HG02981 (cell line): ENCODE measurements at regions not wholly inside any gene's neighbourhood (a gene's known extent, or its start where the extent isn't known, plus 50 kb on each side); places are given as distances from the start of the nearest gene placed in this dataset.
"Not testable (repeated sequence)": the region's sequence is repeated elsewhere in the genome, so short reads cannot be mapped to it uniquely, and the experiment has no call there.

Experiments
- ATAC-seq: cut with Tn5 transposase; IDR thresholded peaks from one replicate; pipeline ENCODE4 v1.9.1; 2021; ENCODE audit warnings: mild to moderate bottlenecking, moderate library complexity; ENCODE audit not compliant: unreplicated experiment

DNA sequence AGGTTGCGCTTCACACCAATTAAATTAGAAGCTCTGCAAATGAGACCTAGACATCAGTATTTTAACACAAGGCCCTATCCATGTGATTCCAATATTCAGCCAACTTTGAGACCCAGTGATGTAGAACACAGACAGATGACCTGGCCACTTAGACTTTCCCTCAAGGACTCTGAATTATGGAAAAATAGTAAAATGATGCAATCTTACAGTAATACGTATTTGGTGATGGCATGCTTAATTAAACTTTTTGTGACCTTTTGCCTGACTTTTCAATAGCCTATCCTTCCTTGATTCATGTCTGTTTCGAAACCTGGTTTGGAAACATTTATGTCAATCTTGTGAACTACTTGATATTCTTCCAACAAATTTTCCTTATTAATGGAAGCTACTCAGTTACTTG, 521.2 kb downstream of the KCNA4 start:
- ATAC-seq, result no peak

DNA sequence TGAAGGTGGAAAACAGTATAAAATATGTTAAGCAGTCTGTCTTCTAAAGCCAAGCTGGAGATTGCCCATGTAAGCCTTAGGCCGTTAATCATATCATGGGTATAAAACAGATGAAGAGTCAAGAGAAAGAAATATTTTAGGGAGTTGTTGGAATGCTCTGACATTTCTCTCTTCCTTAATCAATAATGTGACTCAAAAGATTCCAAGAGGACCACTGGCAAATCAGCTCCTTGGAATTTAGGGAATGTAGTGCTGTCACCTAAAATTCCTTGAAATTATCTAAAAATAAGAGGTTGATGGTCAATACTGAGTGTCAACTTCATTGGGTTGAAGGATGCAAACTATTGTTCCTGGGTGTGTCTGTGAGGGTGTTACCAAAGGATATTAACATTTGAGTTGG, 525.9 kb downstream of the KCNA4 start:
- no peak for ATAC-seq

DNA sequence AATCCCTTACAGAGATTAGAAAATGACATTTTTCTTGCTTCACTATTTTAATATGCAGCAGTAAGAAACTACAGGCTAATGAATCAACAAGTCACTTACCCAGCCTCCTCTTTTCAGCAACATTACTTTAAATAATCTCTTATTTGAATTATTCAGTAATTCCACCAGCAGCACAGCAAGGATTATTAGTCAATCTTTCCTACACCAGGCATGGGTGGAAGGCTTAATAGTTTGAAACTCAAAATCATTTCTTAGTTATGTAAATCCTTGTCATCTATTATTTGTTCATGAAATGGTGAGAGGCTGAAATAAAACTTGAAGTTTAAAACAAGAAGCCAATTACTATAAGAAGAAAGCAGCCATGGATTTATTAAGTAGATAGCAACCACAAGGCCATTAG, 530.5 kb downstream of the KCNA4 start:
- no peak for ATAC-seq

DNA sequence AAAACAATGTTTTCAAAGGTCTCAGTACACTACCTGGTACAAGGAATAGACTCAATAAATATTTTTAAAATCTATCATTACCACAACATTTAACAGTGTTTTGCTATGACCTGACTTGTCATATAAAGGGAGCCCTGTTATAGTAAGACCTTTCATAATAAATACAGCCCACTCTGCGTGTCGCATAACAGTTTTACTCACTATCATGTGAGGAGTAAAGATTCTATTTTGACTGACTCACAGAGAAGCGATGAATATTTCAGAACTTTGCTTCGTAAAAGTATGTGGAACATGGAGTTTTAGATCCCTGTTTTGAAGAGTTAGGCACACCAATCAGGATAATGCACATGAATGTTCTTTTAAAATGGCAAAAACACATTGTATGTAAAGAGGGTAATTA, 531.2 kb downstream of the KCNA4 start:
- ATAC-seq, result no peak

DNA sequence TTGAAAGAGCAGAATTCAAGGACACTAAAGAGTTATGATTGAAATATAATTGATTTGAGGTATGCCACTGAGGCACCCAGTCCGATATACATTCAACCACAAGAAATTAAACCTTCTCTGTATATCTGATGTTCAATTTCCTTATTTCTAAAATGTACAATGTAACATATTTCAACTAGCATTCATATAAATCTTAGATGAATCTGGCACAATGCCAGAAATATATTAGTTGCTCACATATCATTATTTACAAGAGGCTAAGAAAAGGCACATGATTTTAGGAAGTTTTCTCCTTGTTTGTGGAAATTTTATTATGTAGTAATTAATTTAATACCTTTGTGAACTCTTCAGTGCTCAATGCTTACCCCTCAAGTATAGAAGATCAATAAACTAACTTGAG, 532.3 kb downstream of the KCNA4 start:
- no peak for ATAC-seq

DNA sequence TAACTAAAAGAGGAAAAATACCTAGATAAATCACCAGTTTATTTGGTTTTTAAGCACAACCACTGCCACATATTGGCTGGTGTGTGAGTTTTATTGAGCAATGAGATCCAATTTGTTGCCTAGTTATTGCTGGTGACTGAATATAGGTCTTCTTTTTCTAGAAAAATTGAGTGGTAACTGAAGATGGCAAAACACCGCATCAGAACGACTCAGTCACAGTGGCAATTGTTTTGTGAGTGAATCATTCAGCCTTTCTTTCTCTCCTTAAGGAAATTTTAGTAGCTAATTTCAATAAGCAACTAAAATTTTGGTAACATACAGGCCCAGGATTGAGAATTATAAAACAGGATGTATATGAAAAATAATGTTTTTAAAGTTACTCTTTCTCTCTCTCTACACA, 533.0 kb downstream of the KCNA4 start:
- ATAC-seq, result no peak

DNA sequence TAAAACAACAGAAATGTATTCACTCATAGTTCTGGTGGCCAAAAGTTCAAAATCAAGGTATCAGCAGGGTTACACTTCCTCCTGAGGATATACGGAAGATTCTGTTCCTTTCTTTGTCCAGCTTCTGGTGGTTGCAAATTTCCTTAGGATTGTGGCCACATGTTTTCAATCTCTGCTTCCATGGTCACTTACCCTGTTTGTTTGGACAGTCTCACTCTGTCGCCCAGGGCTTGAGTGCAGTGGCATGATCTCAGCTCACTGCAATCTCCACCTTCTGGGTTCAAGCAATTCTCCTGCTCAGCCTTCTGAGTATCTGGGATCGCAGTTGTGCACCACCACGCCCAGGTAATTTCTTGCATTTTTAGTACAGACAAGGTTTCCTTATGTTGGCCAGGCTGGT, 534.3 kb downstream of the KCNA4 start:
- no peak for ATAC-seq

DNA sequence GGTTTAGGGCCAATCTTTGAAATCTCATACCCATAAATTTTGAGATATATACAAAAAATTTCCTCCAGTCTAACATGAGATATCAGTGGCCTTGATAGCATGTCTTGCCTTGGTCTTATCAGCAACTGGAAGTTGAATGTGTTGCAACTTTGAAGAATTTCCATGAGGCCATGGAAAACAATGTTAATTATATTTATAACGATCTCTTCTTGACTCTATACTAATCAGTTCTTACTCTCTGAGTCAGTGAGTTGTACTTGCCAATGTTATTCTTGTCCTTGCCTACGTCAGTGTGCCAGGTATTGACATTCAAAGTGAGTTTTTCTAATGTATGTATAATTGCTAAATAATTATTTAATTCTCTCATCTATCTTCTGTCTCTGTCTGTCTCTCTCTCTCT, 535.1 kb downstream of the KCNA4 start:
- no peak for ATAC-seq

DNA sequence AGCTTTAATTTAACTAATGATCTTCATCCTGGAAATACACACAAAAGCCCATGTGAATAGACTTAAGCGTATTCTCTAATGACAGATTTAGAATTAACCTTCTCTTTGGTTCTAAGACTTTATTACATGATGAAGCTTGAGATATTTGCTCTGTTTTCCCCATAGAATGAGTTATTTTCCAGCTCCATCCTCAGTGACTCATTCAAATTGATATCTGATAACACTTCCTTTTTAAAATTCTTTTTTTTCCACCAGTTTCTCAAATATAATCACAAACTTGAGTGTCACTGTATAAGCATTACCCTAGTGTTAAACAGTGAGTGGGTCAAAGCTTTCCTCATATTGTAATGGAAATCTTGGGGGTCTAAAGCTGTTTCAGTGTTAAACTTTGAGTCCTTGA, 535.8 kb downstream of the KCNA4 start:
- no peak for ATAC-seq

DNA sequence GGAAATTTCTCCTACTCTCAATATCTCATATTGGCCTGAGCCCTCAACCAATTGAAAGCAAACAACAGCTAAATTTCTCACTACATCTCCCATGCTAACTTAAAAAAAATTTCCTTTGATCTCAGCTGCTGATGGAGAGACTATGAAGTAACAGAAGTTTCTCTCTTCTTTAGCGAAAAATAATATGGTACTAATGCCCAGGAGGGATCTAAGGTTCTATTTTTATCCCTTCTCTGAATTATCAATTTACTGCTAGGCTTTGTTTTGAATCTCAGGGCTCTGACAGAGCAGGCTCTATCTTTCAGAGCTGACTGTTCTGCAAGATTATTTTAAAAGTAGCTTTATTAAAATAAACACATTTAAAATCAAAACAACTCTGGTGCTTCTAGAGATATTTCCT, 558.6 kb downstream of the KCNA4 start:
- ATAC-seq, result no peak

DNA sequence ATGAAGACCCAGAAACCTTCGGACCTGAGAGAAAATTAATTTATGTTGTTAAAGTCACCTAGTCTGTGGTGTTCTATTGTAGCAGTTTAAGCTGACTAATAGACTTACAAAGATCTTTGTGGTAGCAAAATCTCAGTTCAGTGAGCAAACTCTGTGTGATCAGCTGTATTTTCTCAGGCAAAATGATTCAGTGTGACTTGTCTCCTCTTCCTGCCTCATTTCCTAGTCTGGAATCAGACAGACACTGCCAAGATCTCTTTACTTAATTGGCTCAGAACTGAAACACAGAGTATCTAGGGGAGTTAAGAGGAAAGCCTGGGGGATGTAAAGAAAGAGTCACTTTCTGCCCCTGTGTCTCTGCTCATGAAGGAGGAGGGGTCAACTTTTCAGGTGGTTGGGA, 564.7 kb downstream of the KCNA4 start:
- no peak for ATAC-seq

DNA sequence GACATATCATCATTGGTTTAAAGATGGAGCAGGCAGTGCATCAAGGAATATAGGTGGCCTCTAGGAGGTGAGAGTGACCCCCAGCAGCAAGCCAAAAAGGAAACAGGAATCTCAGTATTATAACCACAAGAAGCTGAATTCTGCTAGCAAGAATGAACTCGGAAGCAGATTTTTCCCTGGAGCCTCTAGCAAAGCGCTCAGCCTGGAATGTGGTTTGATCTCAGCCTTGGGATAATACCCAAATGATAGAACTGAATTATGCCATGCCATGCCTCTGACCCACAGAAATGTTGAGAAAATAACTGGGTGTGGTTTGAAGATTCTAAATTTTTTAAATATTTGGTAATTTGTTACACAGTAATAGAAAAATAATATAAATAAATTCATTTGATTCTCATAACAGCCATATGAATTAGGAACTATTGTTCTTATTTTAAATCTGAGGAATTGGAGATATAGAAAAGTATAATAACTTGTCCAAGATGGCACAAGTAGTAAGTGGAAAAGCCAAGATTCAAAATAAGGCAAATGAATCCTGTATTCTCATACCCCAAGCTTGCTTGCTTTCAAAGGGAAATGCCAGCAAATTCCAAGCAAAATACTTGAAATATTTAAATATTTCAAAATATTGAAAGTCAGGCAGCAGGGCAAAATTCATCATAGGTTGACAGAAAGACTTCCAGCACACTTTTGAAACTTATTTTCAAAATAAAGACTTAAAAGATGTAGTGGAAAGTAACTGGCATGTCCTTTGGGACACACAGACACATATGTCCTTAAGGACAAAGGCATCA, 567.4 kb downstream of the KCNA4 start:
- no peak for ATAC-seq

DNA sequence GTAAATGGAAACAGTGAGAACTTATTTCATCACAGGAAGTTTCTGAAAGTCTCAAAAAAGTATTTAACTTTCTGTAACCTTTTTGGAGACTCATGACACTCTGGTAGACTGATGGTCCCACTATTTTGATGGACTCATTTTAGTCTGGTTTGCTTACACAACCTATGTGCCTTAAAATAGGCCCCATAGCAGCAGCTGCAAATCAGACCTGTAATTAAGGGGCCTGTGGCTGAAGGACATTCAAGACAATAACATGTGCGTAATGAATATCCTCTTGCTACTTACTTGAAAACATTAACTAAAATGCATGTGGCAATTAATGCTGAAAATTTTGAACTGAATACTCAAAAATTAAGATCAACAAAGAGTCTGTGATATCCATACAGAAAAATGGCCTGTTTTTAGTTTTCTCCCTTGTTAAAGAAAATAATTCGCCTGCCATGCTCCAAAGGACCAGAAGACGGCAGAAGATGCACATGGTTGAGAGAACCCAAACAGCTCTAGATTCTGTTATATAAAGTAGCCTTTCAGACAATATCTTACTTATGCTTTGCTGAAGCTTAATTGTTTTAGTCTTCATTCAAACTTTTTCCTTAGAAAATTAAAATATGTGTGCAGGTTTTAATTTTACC, 568.5 kb downstream of the KCNA4 start:
- no peak for ATAC-seq

DNA sequence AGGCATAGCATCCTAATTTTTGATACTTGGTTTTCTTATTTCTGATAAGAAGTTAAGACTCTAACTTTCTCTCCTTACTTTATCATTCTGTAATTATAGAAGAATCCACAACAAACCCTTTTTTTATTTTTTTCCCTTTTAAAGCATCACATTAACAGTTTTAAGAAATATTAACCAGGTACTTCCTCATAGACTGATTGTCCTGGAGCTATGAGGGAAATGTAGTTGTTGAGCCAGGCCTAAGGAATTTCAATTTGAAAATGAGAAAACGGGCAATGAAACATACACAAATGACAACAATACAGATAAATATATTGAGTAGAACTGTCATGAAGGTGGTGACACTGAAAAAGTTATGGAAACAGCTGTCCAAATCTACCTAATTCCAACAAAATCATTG, 569.0 kb downstream of the KCNA4 start:
- no peak for ATAC-seq

DNA sequence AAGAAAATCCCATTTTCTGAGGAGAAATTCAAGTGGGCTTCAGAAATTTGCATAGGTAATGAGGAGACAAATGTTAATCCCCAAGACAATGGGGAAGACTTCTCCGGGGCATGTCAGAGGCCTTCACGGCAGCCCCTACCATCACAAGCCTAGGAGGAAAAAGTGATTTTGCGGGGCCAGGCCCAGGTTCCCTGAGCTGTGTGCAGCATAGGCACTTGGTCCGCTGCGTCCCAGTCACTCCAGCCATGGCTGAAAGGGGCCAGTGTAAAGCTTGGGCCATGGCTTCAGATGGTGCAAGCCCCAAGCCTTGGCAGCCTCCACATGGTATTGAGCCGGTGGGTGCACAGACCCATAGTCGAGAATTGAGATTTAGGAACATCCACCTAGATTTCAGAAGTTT, 570.7 kb downstream of the KCNA4 start:
- no peak for ATAC-seq

DNA sequence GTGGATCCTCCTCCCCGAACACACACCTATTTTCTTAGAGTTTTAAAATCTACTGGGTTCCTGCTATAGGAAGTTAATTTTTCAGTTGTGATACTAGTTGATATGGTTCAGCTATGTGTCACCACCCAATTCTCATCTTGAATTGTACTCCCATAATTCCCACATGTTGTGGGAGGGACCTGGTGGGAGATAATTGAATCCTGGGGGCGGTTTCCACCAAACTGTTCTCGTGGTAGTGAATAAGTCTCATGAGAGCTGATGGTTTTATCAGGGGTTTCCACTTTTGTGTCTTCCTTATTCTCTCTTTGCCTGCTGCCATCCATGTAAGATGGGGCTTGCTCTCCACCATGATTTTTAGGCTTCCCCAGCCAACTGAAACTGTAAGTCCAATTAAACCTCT, 571.6 kb downstream of the KCNA4 start:
- not testable (repeated sequence) for ATAC-seq

DNA sequence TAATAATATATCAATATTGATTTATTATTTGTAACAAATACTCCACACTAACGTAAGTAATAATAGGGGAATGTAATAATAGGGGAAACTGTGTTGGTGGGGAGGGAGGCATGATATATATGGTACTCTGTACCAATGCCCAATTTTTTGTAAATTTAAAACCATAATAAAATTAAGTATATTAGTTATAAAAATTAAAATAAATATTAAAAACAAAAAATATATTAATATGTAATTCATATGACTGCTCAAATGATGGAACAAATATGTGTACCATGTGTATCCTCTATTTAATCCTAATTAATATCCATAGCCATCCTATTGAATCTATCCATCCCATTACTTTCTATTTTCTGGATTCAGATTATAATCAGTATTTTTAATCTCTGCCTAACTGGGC, 578.0 kb downstream of the KCNA4 start:
- no peak for ATAC-seq

DNA sequence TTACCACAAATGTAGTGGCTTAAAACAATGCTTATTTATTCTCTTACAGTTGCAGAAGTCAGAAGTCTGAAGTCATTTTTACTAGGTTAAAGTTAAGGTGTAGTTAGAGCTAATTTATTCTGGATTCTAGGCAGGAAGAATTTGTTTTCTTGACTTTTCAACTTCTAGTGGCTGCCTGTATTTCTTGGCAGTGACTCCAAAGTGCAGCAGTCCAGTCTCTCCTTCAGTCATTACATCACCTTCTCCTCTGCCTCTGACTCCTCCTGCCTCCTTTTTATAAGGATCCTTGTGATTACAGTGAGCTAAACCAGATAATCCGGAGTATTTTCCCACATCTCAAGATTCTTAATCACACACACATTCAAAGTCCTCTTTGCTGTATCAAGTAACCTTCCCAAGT, 581.4 kb downstream of the KCNA4 start:
- ATAC-seq, result no peak

DNA sequence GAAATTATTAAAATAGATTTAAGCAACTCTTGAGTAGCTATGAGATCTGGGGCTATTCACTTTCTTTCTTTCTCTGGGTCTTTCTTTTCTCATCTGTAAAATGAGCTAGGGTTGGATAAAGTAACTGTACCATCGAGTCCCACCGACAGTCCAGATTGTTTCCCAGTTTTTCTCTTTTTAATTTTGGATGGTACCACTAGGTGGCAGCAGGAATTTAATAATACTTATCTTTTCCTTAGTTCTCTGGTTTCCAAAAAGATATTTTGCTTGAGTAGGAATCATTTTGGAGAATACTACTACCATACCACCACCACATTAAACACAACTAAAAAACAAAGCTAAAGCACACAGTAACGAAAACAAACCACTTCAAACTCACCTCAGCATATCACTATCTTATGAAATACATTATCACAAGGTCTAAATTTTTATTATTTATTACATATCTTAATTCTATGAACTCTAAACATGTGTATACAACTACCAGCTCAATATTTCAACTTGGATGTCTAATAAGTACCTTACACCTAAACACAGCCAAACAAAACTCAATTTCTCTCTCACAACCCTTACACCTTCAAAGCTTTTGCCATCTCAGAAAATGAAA, 584.0 kb downstream of the KCNA4 start:
- no peak for ATAC-seq

DNA sequence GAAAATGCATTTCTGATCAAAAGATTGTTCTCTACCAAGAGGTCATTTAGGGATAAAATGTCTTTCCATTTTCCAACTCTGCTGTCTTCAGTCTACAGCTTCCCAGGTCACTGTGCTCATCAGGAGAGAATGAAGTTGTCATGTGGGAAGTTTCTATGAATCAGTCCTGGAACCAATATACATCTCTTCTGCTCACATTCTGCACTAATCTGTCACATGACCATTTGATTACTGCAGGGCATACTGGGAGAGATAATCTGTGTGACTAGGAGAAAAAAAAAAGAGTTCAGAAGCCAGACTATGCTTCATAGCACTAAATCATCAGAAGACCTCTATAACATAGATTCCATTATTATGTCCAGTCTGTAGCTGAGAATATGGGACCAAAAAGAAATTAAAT, 611.5 kb downstream of the KCNA4 start:
- no peak for ATAC-seq

DNA sequence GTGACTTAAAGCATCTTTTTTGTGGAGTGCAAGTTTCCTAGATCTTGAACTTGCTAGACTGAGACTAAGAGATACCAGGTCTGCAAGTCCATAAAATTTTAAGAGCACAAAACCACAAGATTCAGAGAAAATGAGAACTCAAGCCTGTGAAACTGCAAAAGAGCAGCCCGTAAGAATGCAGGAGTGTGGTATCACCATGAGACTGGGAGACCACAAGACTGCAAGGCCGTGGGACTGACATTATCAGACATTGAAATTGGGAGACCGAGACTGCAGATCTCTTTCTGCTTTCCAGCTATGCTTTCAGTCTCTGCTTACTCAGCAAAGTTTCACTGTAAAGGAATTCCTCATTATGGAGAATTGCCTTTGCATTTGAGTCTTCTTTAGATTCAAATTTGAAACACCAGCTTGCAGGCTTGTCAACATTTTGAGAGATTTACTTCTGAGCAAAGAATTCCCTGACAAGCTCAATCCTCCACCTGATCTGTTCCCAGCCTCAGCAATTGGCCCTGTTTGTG, 621.2 kb downstream of the KCNA4 start:
- ATAC-seq, result no peak

DNA sequence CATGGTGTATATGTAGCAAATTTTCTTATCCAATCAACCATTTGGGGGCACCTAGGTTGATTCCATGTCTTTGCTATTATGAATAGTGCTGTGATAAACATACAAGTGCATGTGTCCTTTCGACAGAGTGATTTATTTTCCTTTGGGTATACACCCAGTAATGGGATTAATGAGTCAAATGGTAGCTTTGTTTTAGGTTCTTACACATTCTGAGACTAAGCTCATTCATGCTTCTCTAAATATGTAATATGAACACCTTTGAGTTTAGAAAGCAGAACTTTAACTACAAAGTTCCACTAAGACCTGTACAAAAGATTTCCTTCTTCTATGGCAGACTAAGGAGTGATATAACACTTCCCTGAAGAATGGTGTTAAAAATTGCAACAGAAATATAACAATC, 627.0 kb downstream of the KCNA4 start:
- no peak for ATAC-seq
